A549 (cell line): ENCODE measurements at regions not wholly inside any gene's neighbourhood (a gene's known extent, or its start where the extent isn't known, plus 50 kb on each side); places are given as distances from the start of the nearest gene placed in this dataset.

Experiments
- CTCF ChIP-seq: fragments of >200 bp; sonication (Bioruptor Twin); formaldehyde crosslinking; IDR thresholded peaks from 3 replicates; pipeline ENCODE4 v1.5.1; 2016
- ELK1 ChIP-seq: fragments of 150-350 bp; IDR thresholded peaks from 2 replicates; pipeline ENCODE4 v1.6.1; 2014; ENCODE audit warnings: low read depth, mild to moderate bottlenecking, low read length
- EP300 ChIP-seq, 2 experiments: fragments of >200 bp; sonication (Bioruptor Twin); formaldehyde crosslinking; IDR thresholded peaks; 2 replicates in 1 of 2; 3 replicates in 1 of 2; pipeline ENCODE4 v1.6.1; 2016 to 2017
- FOSL2 ChIP-seq, 2 experiments: fragments of 450-650 bp in 1 of 2; fragments of >200 bp in 1 of 2; sonication (Bioruptor Twin) in 1 of 2; formaldehyde crosslinking; IDR thresholded peaks; 2 replicates each; pipeline versions ENCODE4 v1.5.0 to v1.6.1; 2016 to 2020; ENCODE audit warnings: mild to moderate bottlenecking in 1 of 2, moderate library complexity in 1 of 2
- FOXS1 ChIP-seq: fragments of 250-450 bp; sonication (Bioruptor Pico); IDR thresholded peaks from 2 replicates; pipeline ENCODE4 v1.5.0; 2020; ENCODE audit warnings: mild to moderate bottlenecking, moderate library complexity
- HDAC2 ChIP-seq: fragments of 200-600 bp; sonication (generic); IDR thresholded peaks from 2 replicates; pipeline ENCODE4 v1.6.1; 2016
- HEYL ChIP-seq: fragments of 250-450 bp; sonication (Bioruptor Pico); IDR thresholded peaks from 2 replicates; pipeline ENCODE4 v1.8.0; 2021; ENCODE audit warnings: mild to moderate bottlenecking, moderate library complexity
- HOXB13 ChIP-seq: fragments of 250-450 bp; sonication (Bioruptor Pico); IDR thresholded peaks from 2 replicates; pipeline ENCODE4 v1.5.0; 2020; ENCODE audit warnings: low read depth, mild to moderate bottlenecking, moderate library complexity
- KDM5A ChIP-seq: fragments of 200-600 bp; sonication (generic); IDR thresholded peaks from 2 replicates; pipeline ENCODE4 v1.6.1; 2016; ENCODE audit warnings: antibody characterized with exemption, mild to moderate bottlenecking
- MAX ChIP-seq: IDR thresholded peaks from 2 replicates; pipeline ENCODE4 v1.6.1; 2012
- POLR2AphosphoS2 ChIP-seq: conservative IDR thresholded peaks from 2 replicates; pipeline ENCODE4 v1.6.1; 2012; ENCODE audit warnings: low read length, improper control_type of control experiment, inconsistent platforms
- RAD21 ChIP-seq, 2 experiments: fragments of >200 bp in 1 of 2; sonication (Bioruptor Twin) in 1 of 2; formaldehyde crosslinking in 1 of 2; IDR thresholded peaks in 1 of 2; conservative IDR thresholded peaks in 1 of 2; 2 replicates in 1 of 2; 3 replicates in 1 of 2; pipeline ENCODE4 v1.6.1; 2012 to 2018; ENCODE audit warnings: inconsistent platforms in 1 of 2
- ZNF302 ChIP-seq: fragments of 250-450 bp; sonication (Bioruptor Pico); IDR thresholded peaks from 2 replicates; pipeline ENCODE4 v1.9.0; 2021; ENCODE audit warnings: inconsistent platforms, mild to moderate bottlenecking, moderate library complexity
- TF ChIP-seq, protein P1 (sequence below): fragments of 450-650 bp; IDR thresholded peaks from 2 replicates; pipeline ENCODE4 v1.6.1; 2014; ENCODE audit warnings: antibody characterized with exemption

DNA sequence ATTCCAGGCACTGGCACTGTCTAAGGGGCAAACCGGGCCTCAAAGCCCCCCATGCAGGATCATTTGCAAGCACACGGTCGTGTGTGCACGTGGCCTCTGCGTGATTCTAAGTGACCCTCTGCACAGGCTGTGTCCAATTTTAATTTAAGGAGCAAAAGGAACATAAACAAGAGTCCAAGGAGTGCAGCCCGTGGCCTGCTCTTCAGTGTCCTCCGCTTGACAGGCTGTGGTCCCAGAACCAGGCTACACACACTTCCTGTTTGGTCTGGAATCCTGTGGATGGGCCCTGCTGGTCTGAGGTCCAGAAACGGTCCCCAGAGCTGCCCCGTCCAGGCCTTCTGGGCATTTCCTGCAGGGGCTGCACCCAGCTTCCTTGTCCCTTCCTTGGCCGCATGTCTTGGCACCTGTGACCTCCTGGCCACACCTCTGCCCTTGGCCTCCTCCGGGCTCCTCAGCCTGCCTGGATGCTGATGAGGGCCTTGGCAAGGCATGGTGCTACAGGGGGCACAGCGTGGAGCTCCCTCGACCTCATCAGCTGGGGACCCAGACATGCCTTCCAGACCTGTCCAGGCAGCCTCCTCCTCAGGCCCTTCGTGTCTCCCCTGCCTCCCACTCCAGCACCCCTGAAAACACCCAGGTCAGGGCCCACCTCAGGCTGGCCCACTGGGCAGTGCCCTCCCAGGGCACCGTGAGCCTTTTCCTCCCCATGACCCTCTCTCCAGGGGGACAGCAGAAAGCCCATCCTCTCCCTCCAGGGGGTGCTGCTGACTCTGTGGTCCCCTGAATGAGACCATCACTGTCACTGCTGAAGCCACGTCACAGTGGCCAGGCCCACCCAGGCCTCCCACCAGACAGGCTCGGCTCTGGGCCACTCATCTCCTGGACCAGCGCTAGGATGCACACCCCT lies 136.4 kb upstream of the GPC1 start:
- TF ChIP-seq EP300 (IDR thresholded peaks at IDR 0.05) (no peak), CTCF (no peak), RAD21 (conservative IDR thresholded peaks at IDR 0.05 in 1 of 2, IDR thresholded peaks at IDR 0.05 in 1 of 2) (peak in 1 of 2 experiments; percentile 23; a peak in 1 of 5 replicates), FOSL2 (IDR thresholded peaks at IDR 0.05) (no peak), FOSL2 (CRISPR knock-in tag; IDR thresholded peaks at IDR 0.05) (no peak), FOXS1 (no peak), MAX (no peak), POLR2AphosphoS2 (no peak), HEYL (no peak), ELK1 (no peak), HOXB13 (no peak), ZNF302 (CRISPR knock-in tag) (no peak), HDAC2 (no peak), KDM5A (no peak)
- TF ChIP-seq, protein P1, sequence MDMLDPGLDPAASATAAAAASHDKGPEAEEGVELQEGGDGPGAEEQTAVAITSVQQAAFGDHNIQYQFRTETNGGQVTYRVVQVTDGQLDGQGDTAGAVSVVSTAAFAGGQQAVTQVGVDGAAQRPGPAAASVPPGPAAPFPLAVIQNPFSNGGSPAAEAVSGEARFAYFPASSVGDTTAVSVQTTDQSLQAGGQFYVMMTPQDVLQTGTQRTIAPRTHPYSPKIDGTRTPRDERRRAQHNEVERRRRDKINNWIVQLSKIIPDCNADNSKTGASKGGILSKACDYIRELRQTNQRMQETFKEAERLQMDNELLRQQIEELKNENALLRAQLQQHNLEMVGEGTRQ, result no peak
